GM18507 (cell line): ENCODE measurements at regions not wholly inside any gene's neighbourhood (a gene's known extent, or its start where the extent isn't known, plus 50 kb on each side); places are given as distances from the start of the nearest gene placed in this dataset.

Experiments used
- DNase-seq: peaks from one replicate; pipeline ENCODE4 v3.0.0; 2011; ENCODE audit warnings: low read depth; ENCODE audit not compliant: insufficient read length; ENCODE audit errors: extremely low spot score
- FAIRE-seq: peaks from 2 replicates; lab custom pipeline; 2011; peaks lifted over from hg19 to GRCh38; lab: Jason Lieb, UNC

GRCh38 chr11:134478176-134478575, 66.1 kb upstream of the B3GAT1 start:
- no peak for DNase-seq
- no peak for FAIRE-seq

- DNase-seq (no peak), FAIRE-seq (no peak)
These were observed 65.4 kb upstream of the B3GAT1 start for GRCh38 chr11:134477486-134477885.

GRCh38 chr11:134476435-134477021, 64.5 kb upstream of the B3GAT1 start:
- no peak for DNase-seq
- no peak for FAIRE-seq

GRCh38 chr11:134475951-134476350, 63.9 kb upstream of the B3GAT1 start:
- FAIRE-seq, result no peak
- no peak for DNase-seq

GRCh38 chr11:134474942-134475341, 62.9 kb upstream of the B3GAT1 start:
- no peak for FAIRE-seq
- DNase-seq, result no peak

GRCh38 chr11:134474070-134474860, 62.2 kb upstream of the B3GAT1 start:
- DNase-seq (no peak), FAIRE-seq (no peak)

GRCh38 chr11:134471716-134472455, 59.8 kb upstream of the B3GAT1 start:
- DNase-seq (no peak), FAIRE-seq (no peak)

- no peak for FAIRE-seq
- no peak for DNase-seq
These were observed 59.2 kb upstream of the B3GAT1 start for GRCh38 chr11:134471087-134471715.

- FAIRE-seq (no peak), DNase-seq (no peak)
These were observed 58.2 kb upstream of the B3GAT1 start for GRCh38 chr11:134470238-134470637.

- FAIRE-seq, result no peak
- no peak for DNase-seq
These were observed 57.6 kb upstream of the B3GAT1 start for GRCh38 chr11:134469627-134470026.

- no peak for FAIRE-seq
These were observed 56.8 kb upstream of the B3GAT1 start for GRCh38 chr11:134468796-134469195.

GRCh38 chr11:134468081-134468668, 56.1 kb upstream of the B3GAT1 start:
- FAIRE-seq, result no peak

More at GRCh38 chr11:134468796-134469195, 56.8 kb upstream of the B3GAT1 start:
- DNase-seq, result no peak

GRCh38 chr11:134466610-134467567, 54.8 kb upstream of the B3GAT1 start:
- no peak for FAIRE-seq
- no peak for DNase-seq

More at GRCh38 chr11:134468081-134468668, 56.1 kb upstream of the B3GAT1 start:
- DNase-seq, result no peak

- FAIRE-seq, result no peak
- DNase-seq, result no peak
These were observed 54.1 kb upstream of the B3GAT1 start for GRCh38 chr11:134466156-134466555.

- FAIRE-seq, result no peak
- no peak for DNase-seq
These were observed 53.1 kb upstream of the B3GAT1 start for GRCh38 chr11:134464981-134465730.

- FAIRE-seq (no peak), DNase-seq (no peak)
These were observed 52.2 kb upstream of the B3GAT1 start for GRCh38 chr11:134464196-134464595.

- no peak for FAIRE-seq
- DNase-seq, result no peak
These were observed 51.7 kb upstream of the B3GAT1 start for GRCh38 chr11:134463716-134464115.
